GM12865 (cell line): ENCODE measurements at regions not wholly inside any gene's neighbourhood (a gene's known extent, or its start where the extent isn't known, plus 50 kb on each side); places are given as distances from the start of the nearest gene placed in this dataset.

Experiments used
- DNase-seq: peaks from one replicate; pipeline ENCODE4 v3.0.0; 2010; ENCODE audit warnings: low read depth
- H3K4me3 ChIP-seq: 2 replicates; pipeline ENCODE4 v1.5.1; 2011; ENCODE audit warnings: mild to moderate bottlenecking, low read depth, low read length, control low read depth
- CTCF ChIP-seq: IDR thresholded peaks from 2 replicates; pipeline ENCODE4 v1.5.1; 2011; ENCODE audit warnings: low read length, control low read depth, low read depth, inconsistent platforms; ENCODE audit not compliant: insufficient read depth; ENCODE audit errors: missing control alignments

DNA sequence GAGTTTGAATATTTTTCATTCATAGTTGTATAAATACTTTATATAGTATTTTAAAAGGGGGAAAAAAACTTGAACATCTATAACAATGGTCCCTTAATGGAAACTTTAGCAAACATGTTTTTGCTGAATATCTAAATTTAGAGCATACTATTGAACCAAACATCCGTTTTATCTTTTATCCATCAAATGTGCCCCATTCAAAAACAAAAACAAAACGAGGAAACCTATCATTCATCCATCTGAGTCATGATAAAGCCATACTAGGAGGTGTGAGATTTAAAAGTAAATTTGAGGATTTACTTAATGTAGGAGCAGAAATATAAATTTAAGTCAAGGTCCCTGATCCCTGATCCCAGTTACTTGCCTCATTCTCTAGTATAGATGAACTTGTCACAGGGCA is 463.6 kb upstream of the MDFIC2 start:
- no peak overlapping the region for H3K4me3 ChIP-seq
- no peak for TF ChIP-seq CTCF
- DNase-seq, result no peak

- DNase-seq, result no peak
- no peak for TF ChIP-seq CTCF
- H3K4me3 ChIP-seq, result no peak overlapping the region
Observed at GRCh38 chr3:70775257-70775656, 462.8 kb upstream of the MDFIC2 start.

DNA sequence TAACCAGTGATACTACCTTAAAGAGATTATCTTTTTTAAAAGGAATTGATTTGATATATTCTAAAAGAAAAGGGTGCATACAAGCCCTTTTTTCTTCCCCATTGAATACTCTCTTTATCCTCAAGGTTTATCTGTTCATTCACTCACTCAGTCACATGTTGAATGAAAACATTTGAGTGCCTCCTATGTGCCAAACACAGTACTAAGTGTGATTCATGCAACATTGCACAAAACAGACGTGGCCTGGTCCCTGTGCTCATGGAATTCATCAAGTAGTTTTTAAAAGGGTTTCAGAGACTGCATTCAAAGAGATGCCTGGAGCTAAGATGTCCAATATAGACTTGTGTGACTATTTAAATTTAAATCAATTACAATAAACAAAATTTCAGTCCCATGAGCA is 462.2 kb upstream of the MDFIC2 start:
- TF ChIP-seq CTCF, result no peak
- DNase-seq, result no peak
- no peak overlapping the region for H3K4me3 ChIP-seq

- TF ChIP-seq CTCF, result no peak
- no peak for DNase-seq
- H3K4me3 ChIP-seq, result no peak overlapping the region
Observed at GRCh38 chr3:70771426-70772147, 459.1 kb upstream of the MDFIC2 start.

DNA sequence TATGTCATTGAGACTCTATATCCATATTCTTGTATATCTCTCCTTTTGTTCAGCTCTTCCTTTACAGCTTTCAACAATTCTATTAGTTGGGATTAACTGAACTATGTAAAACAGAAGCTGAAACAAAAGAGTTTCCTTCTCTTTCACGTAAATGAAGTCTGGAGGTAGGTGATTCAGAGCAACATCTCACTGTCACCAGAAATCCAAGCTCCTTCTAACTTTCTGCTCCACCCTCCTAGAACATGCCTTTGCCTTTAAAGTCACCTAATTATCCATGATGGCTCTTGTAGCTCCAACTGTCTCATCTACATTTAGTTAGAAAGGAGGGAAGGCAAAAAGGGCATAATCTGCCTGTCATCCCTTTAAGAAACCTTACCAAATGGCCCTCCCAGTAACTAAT is 458.2 kb upstream of the MDFIC2 start:
- no peak for DNase-seq
- no peak for TF ChIP-seq CTCF
- H3K4me3 ChIP-seq, result no peak overlapping the region

GRCh38 chr3:70766301-70766700 is 453.9 kb upstream of the MDFIC2 start:
- no peak for TF ChIP-seq CTCF
- no peak overlapping the region for H3K4me3 ChIP-seq
- DNase-seq, result no peak

DNA sequence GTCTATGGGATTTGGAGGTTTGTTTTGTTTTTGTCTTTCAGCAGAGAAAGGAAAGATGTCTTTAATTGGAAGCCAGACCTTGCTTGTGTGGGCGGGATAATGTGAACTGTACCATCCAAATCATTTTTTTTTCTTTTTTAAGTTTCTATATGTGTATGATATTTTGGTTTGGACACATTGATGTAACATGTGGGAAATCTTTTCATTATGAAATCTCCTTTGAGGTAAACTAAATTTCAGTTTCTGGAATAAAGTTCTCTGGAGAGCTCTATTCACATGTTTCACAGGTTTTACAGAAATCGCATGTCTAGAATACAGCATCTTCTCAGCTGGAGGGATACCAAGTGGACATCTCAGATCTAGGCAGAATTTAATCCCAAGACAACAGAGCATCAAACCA is 451.5 kb upstream of the MDFIC2 start:
- no peak for TF ChIP-seq CTCF
- H3K4me3 ChIP-seq, result no peak overlapping the region
- DNase-seq, result no peak
